HepG2 (cell line): ENCODE measurements at regions not wholly inside any gene's neighbourhood (a gene's known extent, or its start where the extent isn't known, plus 50 kb on each side); places are given as distances from the start of the nearest gene placed in this dataset.

Experiments used
- CTCF ChIP-seq: sonication (generic); formaldehyde crosslinking; IDR thresholded peaks from 2 replicates; pipeline ENCODE4 v1.5.0; 2020; ENCODE audit warnings: mild to moderate bottlenecking, missing genetic modification reagents, moderate library complexity
- SP5 ChIP-seq: IDR thresholded peaks from 2 replicates; pipeline ENCODE4 v1.6.1; 2016; ENCODE audit warnings: low read depth, borderline replicate concordance
- ZKSCAN8 ChIP-seq: IDR thresholded peaks from 2 replicates; pipeline ENCODE4 v1.6.1; 2016; ENCODE audit warnings: borderline replicate concordance, missing genetic modification reagents, missing compliant biosample characterization
- ZNF253 ChIP-seq: sonication (generic); formaldehyde crosslinking; IDR thresholded peaks from 2 replicates; pipeline ENCODE4 v1.8.0; 2022; ENCODE audit warnings: mild to moderate bottlenecking, missing genetic modification reagents, borderline replicate concordance
- ZNF33B ChIP-seq: sonication (generic); formaldehyde crosslinking; IDR thresholded peaks from 2 replicates; pipeline ENCODE4 v1.5.1; 2020; ENCODE audit warnings: mild to moderate bottlenecking, missing genetic modification reagents
- ZNF572 ChIP-seq: sonication (generic); formaldehyde crosslinking; IDR thresholded peaks from 2 replicates; pipeline ENCODE4 v1.5.1; 2020; ENCODE audit warnings: mild to moderate bottlenecking, missing genetic modification reagents
- ZNF746 ChIP-seq: sonication (generic); formaldehyde crosslinking; IDR thresholded peaks from 2 replicates; pipeline ENCODE4 v1.8.0; 2022; ENCODE audit warnings: mild to moderate bottlenecking, missing genetic modification reagents
- TF ChIP-seq, protein P1 (sequence below): sonication (generic); formaldehyde crosslinking; IDR thresholded peaks from 2 replicates; pipeline ENCODE4 v1.9.0; 2021; ENCODE audit warnings: mild to moderate bottlenecking, missing genetic modification reagents

DNA sequence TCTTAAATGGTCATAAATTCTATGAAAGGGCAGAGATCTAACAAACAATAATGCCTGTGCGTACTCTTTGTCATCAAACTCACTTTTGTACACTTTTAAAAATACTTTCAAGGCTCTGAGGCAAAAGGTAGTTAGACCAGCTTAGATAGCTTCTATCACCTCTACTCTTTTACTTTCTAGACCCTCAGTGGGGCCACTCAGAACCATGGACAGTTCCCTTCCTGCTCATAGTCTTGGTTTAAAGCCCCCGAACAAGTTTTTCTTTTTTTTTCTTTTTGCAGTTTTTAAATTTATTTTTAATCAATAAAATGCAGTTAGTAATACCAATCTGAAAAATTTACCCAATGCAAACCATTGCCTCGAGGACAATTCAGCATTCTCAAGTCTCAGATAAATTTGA, 460.5 kb upstream of the CNKSR2 start:
- TF ChIP-seq ZNF33B (CRISPR knock-in tag) (no peak), CTCF (CRISPR knock-in tag) (no peak), ZKSCAN8 (CRISPR knock-in tag) (no peak), SP5 (CRISPR knock-in tag) (no peak), ZNF746 (CRISPR knock-in tag) (no peak), ZNF253 (CRISPR knock-in tag) (no peak), ZNF572 (CRISPR knock-in tag) (no peak)
- TF ChIP-seq, protein P1, sequence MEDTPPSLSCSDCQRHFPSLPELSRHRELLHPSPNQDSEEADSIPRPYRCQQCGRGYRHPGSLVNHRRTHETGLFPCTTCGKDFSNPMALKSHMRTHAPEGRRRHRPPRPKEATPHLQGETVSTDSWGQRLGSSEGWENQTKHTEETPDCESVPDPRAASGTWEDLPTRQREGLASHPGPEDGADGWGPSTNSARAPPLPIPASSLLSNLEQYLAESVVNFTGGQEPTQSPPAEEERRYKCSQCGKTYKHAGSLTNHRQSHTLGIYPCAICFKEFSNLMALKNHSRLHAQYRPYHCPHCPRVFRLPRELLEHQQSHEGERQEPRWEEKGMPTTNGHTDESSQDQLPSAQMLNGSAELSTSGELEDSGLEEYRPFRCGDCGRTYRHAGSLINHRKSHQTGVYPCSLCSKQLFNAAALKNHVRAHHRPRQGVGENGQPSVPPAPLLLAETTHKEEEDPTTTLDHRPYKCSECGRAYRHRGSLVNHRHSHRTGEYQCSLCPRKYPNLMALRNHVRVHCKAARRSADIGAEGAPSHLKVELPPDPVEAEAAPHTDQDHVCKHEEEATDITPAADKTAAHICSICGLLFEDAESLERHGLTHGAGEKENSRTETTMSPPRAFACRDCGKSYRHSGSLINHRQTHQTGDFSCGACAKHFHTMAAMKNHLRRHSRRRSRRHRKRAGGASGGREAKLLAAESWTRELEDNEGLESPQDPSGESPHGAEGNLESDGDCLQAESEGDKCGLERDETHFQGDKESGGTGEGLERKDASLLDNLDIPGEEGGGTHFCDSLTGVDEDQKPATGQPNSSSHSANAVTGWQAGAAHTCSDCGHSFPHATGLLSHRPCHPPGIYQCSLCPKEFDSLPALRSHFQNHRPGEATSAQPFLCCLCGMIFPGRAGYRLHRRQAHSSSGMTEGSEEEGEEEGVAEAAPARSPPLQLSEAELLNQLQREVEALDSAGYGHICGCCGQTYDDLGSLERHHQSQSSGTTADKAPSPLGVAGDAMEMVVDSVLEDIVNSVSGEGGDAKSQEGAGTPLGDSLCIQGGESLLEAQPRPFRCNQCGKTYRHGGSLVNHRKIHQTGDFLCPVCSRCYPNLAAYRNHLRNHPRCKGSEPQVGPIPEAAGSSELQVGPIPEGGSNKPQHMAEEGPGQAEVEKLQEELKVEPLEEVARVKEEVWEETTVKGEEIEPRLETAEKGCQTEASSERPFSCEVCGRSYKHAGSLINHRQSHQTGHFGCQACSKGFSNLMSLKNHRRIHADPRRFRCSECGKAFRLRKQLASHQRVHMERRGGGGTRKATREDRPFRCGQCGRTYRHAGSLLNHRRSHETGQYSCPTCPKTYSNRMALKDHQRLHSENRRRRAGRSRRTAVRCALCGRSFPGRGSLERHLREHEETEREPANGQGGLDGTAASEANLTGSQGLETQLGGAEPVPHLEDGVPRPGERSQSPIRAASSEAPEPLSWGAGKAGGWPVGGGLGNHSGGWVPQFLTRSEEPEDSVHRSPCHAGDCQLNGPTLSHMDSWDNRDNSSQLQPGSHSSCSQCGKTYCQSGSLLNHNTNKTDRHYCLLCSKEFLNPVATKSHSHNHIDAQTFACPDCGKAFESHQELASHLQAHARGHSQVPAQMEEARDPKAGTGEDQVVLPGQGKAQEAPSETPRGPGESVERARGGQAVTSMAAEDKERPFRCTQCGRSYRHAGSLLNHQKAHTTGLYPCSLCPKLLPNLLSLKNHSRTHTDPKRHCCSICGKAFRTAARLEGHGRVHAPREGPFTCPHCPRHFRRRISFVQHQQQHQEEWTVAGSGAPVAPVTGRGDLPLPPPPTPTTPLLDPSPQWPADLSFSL (CRISPR knock-in tag): no peak
